ENCODE measurements at regions not wholly inside any gene's neighbourhood (a gene's known extent, or its start where the extent isn't known, plus 50 kb on each side); places are given as distances from the start of the nearest gene placed in this dataset.
"Not testable (repeated sequence)": the region's sequence is repeated elsewhere in the genome, so short reads cannot be mapped to it uniquely, and the experiment has no call there.

GRCh38 chr16:63877401-63877800 is 1244.5 kb downstream of the CDH11 start:
- Histone ChIP-seq H3K27me3 (ENCODE audit: insufficient read depth, low read depth, low read length) (no peaks in the 10 kb centered on the region), H3K4me2 (ENCODE audit: low read length) (no peak overlapping the region), H3K27ac (ENCODE audit: low read length) (no peak overlapping the region), H3K9ac (ENCODE audit: low read length) (no peak overlapping the region), H3K79me2 (replicated peaks; ENCODE audit: insufficient read depth, low read length) (no peaks in the 10 kb centered on the region), H3K4me3 (ENCODE audit: low read length) (no peak overlapping the region), H3K36me3 (ENCODE audit: insufficient read depth, low read length) (no peaks in the 10 kb centered on the region), H2AFZ (ENCODE audit: low read depth, low read length) (no peak overlapping the region), H4K20me1 (ENCODE audit: insufficient read depth) (no peaks in the 10 kb centered on the region), H3K9me2 (ENCODE audit: insufficient read depth, low read length) (no peaks in the 10 kb centered on the region), H3F3A (ENCODE audit: insufficient read depth, low read length, poor library complexity, severe bottlenecking) (no peaks in the 10 kb centered on the region), H3K9me3 (ENCODE audit: low read length) (no peaks in the 10 kb centered on the region)
- TF ChIP-seq MXI1 (conservative IDR thresholded peaks at IDR 0.05; ENCODE audit: poor library complexity, severe bottlenecking) (no peak), EP300 (conservative IDR thresholded peaks at IDR 0.05; ENCODE audit: poor library complexity, severe bottlenecking) (no peak), POLR2AphosphoS5 (IDR thresholded peaks at IDR 0.05) (no peak), EZH2 (IDR thresholded peaks at IDR 0.05; ENCODE audit: borderline replicate concordance, insufficient read depth, low read length, poor library complexity, severe bottlenecking) (no peak), CTCF (IDR thresholded peaks at IDR 0.05; ENCODE audit: poor library complexity, severe bottlenecking) (no peak), REST (IDR thresholded peaks at IDR 0.05; ENCODE audit: borderline replicate concordance) (no peak)

GRCh38 chr16:63876103-63876502 is 1245.8 kb downstream of the CDH11 start:
- Histone ChIP-seq H3K4me2 (ENCODE audit: low read length) (no peak overlapping the region), H2AFZ (ENCODE audit: low read depth, low read length) (no peak overlapping the region), H3K4me3 (ENCODE audit: low read length) (no peak overlapping the region), H3K79me2 (replicated peaks; ENCODE audit: insufficient read depth, low read length) (no peaks in the 10 kb centered on the region), H3K27me3 (ENCODE audit: insufficient read depth, low read depth, low read length) (no peaks in the 10 kb centered on the region), H3K36me3 (ENCODE audit: insufficient read depth, low read length) (no peaks in the 10 kb centered on the region), H3K9ac (ENCODE audit: low read length) (no peak overlapping the region), H3K27ac (ENCODE audit: low read length) (no peak overlapping the region), H3K9me2 (ENCODE audit: insufficient read depth, low read length) (no peaks in the 10 kb centered on the region), H3K9me3 (ENCODE audit: low read length) (no peaks in the 10 kb centered on the region), H3F3A (ENCODE audit: insufficient read depth, low read length, poor library complexity, severe bottlenecking) (no peaks in the 10 kb centered on the region), H4K20me1 (ENCODE audit: insufficient read depth) (no peaks in the 10 kb centered on the region)
- TF ChIP-seq CTCF (IDR thresholded peaks at IDR 0.05; ENCODE audit: poor library complexity, severe bottlenecking) (no peak), POLR2AphosphoS5 (IDR thresholded peaks at IDR 0.05) (no peak), EP300 (conservative IDR thresholded peaks at IDR 0.05; ENCODE audit: poor library complexity, severe bottlenecking) (no peak), SMC3 (conservative IDR thresholded peaks at IDR 0.05; ENCODE audit: poor library complexity) (no peak), EZH2 (IDR thresholded peaks at IDR 0.05; ENCODE audit: borderline replicate concordance, insufficient read depth, low read length, poor library complexity, severe bottlenecking) (no peak), RAD21 (conservative IDR thresholded peaks at IDR 0.05) (no peak), TAF1 (IDR thresholded peaks at IDR 0.05; ENCODE audit: low read depth) (no peak), REST (IDR thresholded peaks at IDR 0.05; ENCODE audit: borderline replicate concordance) (no peak), MXI1 (conservative IDR thresholded peaks at IDR 0.05; ENCODE audit: poor library complexity, severe bottlenecking) (no peak)

- not testable (repeated sequence) for H3K27ac ChIP-seq (ENCODE audit: low read length); H3F3A ChIP-seq (ENCODE audit: insufficient read depth, low read length, poor library complexity, severe bottlenecking); H4K20me1 ChIP-seq (ENCODE audit: insufficient read depth); H3K4me2 ChIP-seq (ENCODE audit: low read length); H3K9me3 ChIP-seq (ENCODE audit: low read length); H3K9me2 ChIP-seq (ENCODE audit: insufficient read depth, low read length); H3K79me2 ChIP-seq (replicated peaks; ENCODE audit: insufficient read depth, low read length); H3K36me3 ChIP-seq (ENCODE audit: insufficient read depth, low read length); H3K4me3 ChIP-seq (ENCODE audit: low read length); H2AFZ ChIP-seq (ENCODE audit: low read depth, low read length); H3K27me3 ChIP-seq (ENCODE audit: insufficient read depth, low read depth, low read length); H3K9ac ChIP-seq (ENCODE audit: low read length)
These were observed 1261.2 kb downstream of the CDH11 start for GRCh38 chr16:63860700-63861099.
